Trophoblast cell (in vitro differentiated cells and primary cell): ENCODE measurements at regions not wholly inside any gene's neighbourhood (a gene's known extent, or its start where the extent isn't known, plus 50 kb on each side); places are given as distances from the start of the nearest gene placed in this dataset.
"Not testable (repeated sequence)": the region's sequence is repeated elsewhere in the genome, so short reads cannot be mapped to it uniquely, and the experiment has no call there.

Experiments used
- DNase-seq, 2 donors: peaks; one replicate each; pipeline ENCODE4 v3.0.0-alpha.2; 2016
- H2AFZ ChIP-seq: 2 replicates; pipeline ENCODE4 v1.6.1; 2013; ENCODE audit warnings: low read length, moderate library complexity, mild to moderate bottlenecking; ENCODE audit not compliant: insufficient read depth, poor library complexity
- H2AK5ac ChIP-seq: 2 replicates; pipeline ENCODE4 v1.6.1; 2013; ENCODE audit warnings: mild to moderate bottlenecking, low read length
- H2BK120ac ChIP-seq: 2 replicates; pipeline ENCODE4 v1.6.1; 2013; ENCODE audit warnings: low read length, mild to moderate bottlenecking, moderate library complexity; ENCODE audit not compliant: insufficient read depth, poor library complexity
- H2BK12ac ChIP-seq: 2 replicates; pipeline ENCODE4 v1.6.1; 2013; ENCODE audit warnings: mild to moderate bottlenecking, low read length, moderate library complexity
- H2BK5ac ChIP-seq: 2 replicates; pipeline ENCODE4 v1.6.1; 2013; ENCODE audit warnings: low read length, low read depth, moderate library complexity, mild to moderate bottlenecking; ENCODE audit not compliant: poor library complexity
- H3K14ac ChIP-seq: 2 replicates; pipeline ENCODE4 v1.6.1; 2013; ENCODE audit warnings: mild to moderate bottlenecking, low read length
- H3K18ac ChIP-seq: 2 replicates; pipeline ENCODE4 v1.6.1; 2013; ENCODE audit warnings: mild to moderate bottlenecking, low read length
- H3K23ac ChIP-seq: 2 replicates; pipeline ENCODE4 v1.6.1; 2013; ENCODE audit warnings: low read length
- H3K27ac ChIP-seq: 2 replicates; pipeline ENCODE4 v1.5.1; 2013; ENCODE audit warnings: low read depth, mild to moderate bottlenecking, inconsistent platforms, low read length, moderate library complexity
- H3K27me3 ChIP-seq: 2 replicates; pipeline ENCODE4 v1.6.1; 2013; ENCODE audit warnings: inconsistent platforms, mild to moderate bottlenecking, low read length, moderate library complexity; ENCODE audit not compliant: insufficient read depth
- H3K36me3 ChIP-seq, 2 experiments: 1 replicate in 1 of 2; 2 replicates in 1 of 2; pipeline ENCODE4 v1.6.1; 2013; ENCODE audit warnings: low read length in 2 of 2, mild to moderate bottlenecking in 2 of 2, moderate library complexity in 1 of 2; ENCODE audit not compliant: insufficient read depth in 2 of 2, control insufficient read depth in 1 of 2
- H3K4ac ChIP-seq: 2 replicates; pipeline ENCODE4 v1.6.1; 2013; ENCODE audit warnings: low read depth, mild to moderate bottlenecking, low read length, moderate library complexity
- H3K4me1 ChIP-seq, 2 experiments: 1 replicate in 1 of 2; 2 replicates in 1 of 2; pipeline ENCODE4 v1.6.1; 2013; ENCODE audit warnings: low read length in 2 of 2, mild to moderate bottlenecking in 2 of 2, moderate library complexity in 1 of 2; ENCODE audit not compliant: insufficient read depth in 2 of 2, control insufficient read depth in 1 of 2
- H3K4me2 ChIP-seq: 2 replicates; pipeline ENCODE4 v1.6.1; 2013; ENCODE audit warnings: inconsistent platforms, mild to moderate bottlenecking, low read length, moderate library complexity
- H3K4me3 ChIP-seq: 2 replicates; pipeline ENCODE4 v1.5.1; 2013; ENCODE audit warnings: mild to moderate bottlenecking, low read depth, low read length, inconsistent platforms
- H3K79me1 ChIP-seq: one replicate; pipeline ENCODE4 v1.6.1; 2013; ENCODE audit warnings: low read length
- H3K79me2 ChIP-seq: 2 replicates; pipeline ENCODE4 v1.6.1; 2013; ENCODE audit warnings: low read length, mild to moderate bottlenecking; ENCODE audit not compliant: control insufficient read depth, insufficient read depth, poor library complexity
- H3K9ac ChIP-seq: 2 replicates; pipeline ENCODE4 v1.6.1; 2013; ENCODE audit warnings: mild to moderate bottlenecking, low read length
- H3K9me3 ChIP-seq: 2 replicates; pipeline ENCODE4 v1.6.1; 2013; ENCODE audit warnings: low read depth, mild to moderate bottlenecking, control low read depth, inconsistent platforms, low read length; ENCODE audit not compliant: insufficient read depth
- H4K12ac ChIP-seq: 2 replicates; pipeline ENCODE4 v1.6.1; 2013; ENCODE audit warnings: low read depth, mild to moderate bottlenecking, low read length, moderate library complexity
- H4K8ac ChIP-seq: 2 replicates; pipeline ENCODE4 v1.6.1; 2013; ENCODE audit warnings: low read depth, mild to moderate bottlenecking, low read length, moderate library complexity
- H4K91ac ChIP-seq: one replicate; pipeline ENCODE4 v1.6.1; 2013; ENCODE audit warnings: low read depth, mild to moderate bottlenecking, low read length, moderate library complexity
- WGBS: extraction: QIAGEN DNeasy Blood & Tissue Kit; methylation state at CpG from one replicate; pipeline ENCODE4 v1.1.7; 2013; ENCODE audit warnings: missing lambda C conversion rate; ENCODE audit not compliant: insufficient read length, insufficient coverage; ENCODE audit errors: extremely low coverage; 5-methylcytosine and 5-hydroxymethylcytosine counted together

DNA sequence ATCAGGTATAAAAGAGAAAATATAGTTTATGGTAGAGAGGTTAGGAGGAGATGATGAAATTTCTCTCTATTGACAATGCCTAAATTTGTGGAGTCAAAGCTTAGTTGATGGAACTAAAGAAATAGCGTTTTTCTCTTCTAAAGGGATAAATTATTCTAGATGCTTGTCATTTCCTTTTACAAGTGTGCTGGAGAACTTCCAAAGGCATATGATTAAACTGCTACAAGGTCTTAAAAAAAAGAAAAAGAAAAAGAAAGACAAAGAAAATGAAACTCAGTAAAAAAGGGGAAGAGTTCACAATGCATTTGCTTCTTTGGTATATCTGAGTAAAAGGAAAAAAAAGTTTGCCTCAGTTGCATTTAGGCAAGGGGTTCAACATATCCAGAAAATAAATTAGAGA lies 499.8 kb upstream of the PTCHD4 start:
- H2BK12ac ChIP-seq, result no peak overlapping the region
- H3K27me3 ChIP-seq, result no peaks in the 10 kb centered on the region
- H3K4me2 ChIP-seq, result no peak overlapping the region
- H2BK5ac ChIP-seq, result no peak overlapping the region
- DNase-seq, result no peak
- H3K36me3 ChIP-seq, result no peaks in the 10 kb centered on the region
- H3K9ac ChIP-seq, result no peak overlapping the region
- no peak overlapping the region for H2AFZ ChIP-seq
- H3K9me3 ChIP-seq, result no peaks in the 10 kb centered on the region
- no peak overlapping the region for H3K18ac ChIP-seq
- no peak overlapping the region for H4K91ac ChIP-seq
- no peak overlapping the region for H4K8ac ChIP-seq
- no peak overlapping the region for H3K4me3 ChIP-seq
- no peaks in the 10 kb centered on the region for H3K79me1 ChIP-seq
- no CpG with 5 or more reads among the region's 1 CpG for WGBS
- H3K4ac ChIP-seq, result no peak overlapping the region
- no peak overlapping the region for H2BK120ac ChIP-seq
- H3K23ac ChIP-seq, result no peak overlapping the region
- H3K27ac ChIP-seq, result no peak overlapping the region
- no peaks in the 10 kb centered on the region for H3K4me1 ChIP-seq
- no peak overlapping the region for H3K14ac ChIP-seq
- no peak overlapping the region for H2AK5ac ChIP-seq
- H4K12ac ChIP-seq, result no peak overlapping the region
- H3K79me2 ChIP-seq, result no peaks in the 10 kb centered on the region

DNA sequence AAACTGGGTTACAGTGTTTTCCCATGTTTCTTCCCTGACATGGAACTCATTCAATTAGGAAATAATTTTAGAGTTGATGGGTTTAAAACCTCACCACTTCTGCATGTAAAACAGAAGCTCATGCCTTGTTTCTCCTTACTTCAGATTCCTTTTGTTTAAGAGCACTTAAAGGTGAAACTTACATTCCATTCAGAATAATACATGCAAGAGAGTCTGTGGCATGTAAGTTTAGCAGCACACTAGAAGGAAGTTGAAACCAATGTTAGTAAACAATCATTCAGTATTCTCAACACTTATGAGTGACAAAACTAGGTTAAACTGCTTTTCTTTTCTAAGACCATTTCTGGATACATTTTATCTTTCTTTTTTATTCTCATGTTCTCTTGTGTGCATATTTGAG lies 495.6 kb upstream of the PTCHD4 start:
- H3K79me1 ChIP-seq, result no peaks in the 10 kb centered on the region
- DNase-seq, result no peak
- no peak overlapping the region for H3K9ac ChIP-seq
- H2AFZ ChIP-seq, result no peak overlapping the region
- H3K4me2 ChIP-seq, result no peak overlapping the region
- no peak overlapping the region for H3K27ac ChIP-seq
- H3K36me3 ChIP-seq, result no peaks in the 10 kb centered on the region
- no peak overlapping the region for H3K4ac ChIP-seq
- H3K9me3 ChIP-seq, result no peaks in the 10 kb centered on the region
- H3K23ac ChIP-seq, result no peak overlapping the region
- no peak overlapping the region for H2BK5ac ChIP-seq
- H4K91ac ChIP-seq, result no peak overlapping the region
- H3K4me3 ChIP-seq, result no peak overlapping the region
- H4K8ac ChIP-seq, result no peak overlapping the region
- H2BK120ac ChIP-seq, result no peak overlapping the region
- no peak overlapping the region for H2BK12ac ChIP-seq
- no peak overlapping the region for H3K14ac ChIP-seq
- H3K4me1 ChIP-seq, result no peaks in the 10 kb centered on the region
- H3K27me3 ChIP-seq, result no peaks in the 10 kb centered on the region
- H3K79me2 ChIP-seq, result no peaks in the 10 kb centered on the region
- no peak overlapping the region for H2AK5ac ChIP-seq
- no peak overlapping the region for H3K18ac ChIP-seq
- no peak overlapping the region for H4K12ac ChIP-seq

DNA sequence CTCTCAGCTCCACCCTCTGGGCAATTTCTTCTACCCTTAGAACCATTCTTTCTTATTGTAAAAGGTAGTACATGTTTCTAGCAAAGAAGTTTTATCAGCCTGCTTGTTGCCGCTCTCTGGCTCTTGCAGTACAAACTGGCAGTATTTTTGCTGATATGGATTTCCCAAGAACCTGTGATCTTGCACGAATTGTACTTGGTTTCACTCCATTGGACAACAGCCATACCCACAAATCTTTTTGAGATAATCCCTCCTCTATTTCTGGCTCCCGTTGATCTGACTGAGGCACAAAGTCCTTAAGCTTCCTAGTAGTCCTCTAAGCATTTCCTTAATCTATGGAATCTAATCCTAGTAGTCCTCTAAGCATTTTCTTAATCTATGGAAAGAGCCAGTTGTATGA lies 487.0 kb upstream of the PTCHD4 start:
- Histone ChIP-seq H2AFZ (no peak overlapping the region), H3K36me3 (no peaks in the 10 kb centered on the region), H2BK12ac (no peak overlapping the region), H4K8ac (no peak overlapping the region), H3K9me3 (no peaks in the 10 kb centered on the region), H4K12ac (no peak overlapping the region), H3K23ac (no peak overlapping the region), H3K4me2 (no peak overlapping the region), H2BK5ac (no peak overlapping the region), H2BK120ac (no peak overlapping the region), H3K27me3 (no peaks in the 10 kb centered on the region), H3K4ac (no peak overlapping the region), H3K9ac (no peak overlapping the region), H3K18ac (no peak overlapping the region), H3K4me1 (no peaks in the 10 kb centered on the region), H2AK5ac (no peak overlapping the region), H3K14ac (no peak overlapping the region), H3K4me3 (no peak overlapping the region), H3K27ac (no peak overlapping the region), H3K79me1 (no peaks in the 10 kb centered on the region), H4K91ac (no peak overlapping the region), H3K79me2 (no peaks in the 10 kb centered on the region)
- no CpG with 5 or more reads among the region's 3 CpGs for WGBS
- DNase-seq, result no peak

- Histone ChIP-seq H2BK5ac (no peak overlapping the region), H3K23ac (no peak overlapping the region), H3K4me3 (no peak overlapping the region), H2AK5ac (no peak overlapping the region), H3K9me3 (no peaks in the 10 kb centered on the region), H3K4me1 (no peaks in the 10 kb centered on the region), H3K36me3 (no peaks in the 10 kb centered on the region), H2BK12ac (no peak overlapping the region), H3K27ac (no peak overlapping the region), H3K18ac (no peak overlapping the region), H3K4me2 (no peak overlapping the region), H2AFZ (no peak overlapping the region), H3K14ac (no peak overlapping the region), H2BK120ac (no peak overlapping the region), H4K12ac (no peak overlapping the region), H3K79me2 (no peaks in the 10 kb centered on the region), H3K4ac (no peak overlapping the region), H3K79me1 (no peaks in the 10 kb centered on the region), H3K27me3 (no peaks in the 10 kb centered on the region), H4K91ac (no peak overlapping the region), H3K9ac (no peak overlapping the region), H4K8ac (no peak overlapping the region)
- DNase-seq, result no peak
Observed at GRCh38 chr6:48596830-48597229, 485.8 kb upstream of the PTCHD4 start.

- H3K4me3 ChIP-seq, H4K91ac ChIP-seq, H3K9me3 ChIP-seq, H2AFZ ChIP-seq, H3K27ac ChIP-seq, H2BK5ac ChIP-seq, H2BK120ac ChIP-seq, H3K23ac ChIP-seq, H3K4ac ChIP-seq, H3K4me2 ChIP-seq, H2AK5ac ChIP-seq, H3K27me3 ChIP-seq, H3K36me3 ChIP-seq, H3K14ac ChIP-seq, H3K79me1 ChIP-seq, H3K4me1 ChIP-seq, DNase-seq, H4K12ac ChIP-seq, H4K8ac ChIP-seq, H3K18ac ChIP-seq, H3K9ac ChIP-seq, H3K79me2 ChIP-seq, H2BK12ac ChIP-seq: not testable (repeated sequence)
Observed at GRCh38 chr6:48591158-48591557, 480.2 kb upstream of the PTCHD4 start.
